Right cardiac atrium (tissue), 5 donors: ENCODE measurements at regions not wholly inside any gene's neighbourhood (a gene's known extent, or its start where the extent isn't known, plus 50 kb on each side); places are given as distances from the start of the nearest gene placed in this dataset.

Experiments used
- ATAC-seq, 2 donors: fragments of 200-7000 bp; cut with Tn5 transposase; one replicate each; pipeline versions ENCODE4 v1.8.0 to v1.9.1; 2020; ENCODE audit warnings: moderate library complexity in 2 of 2, mild to moderate bottlenecking in 1 of 2
- DNase-seq, 3 donors: peaks; one replicate each; pipeline ENCODE4 v3.0.0-alpha.2; 2020
- H3K27ac ChIP-seq: one replicate; pipeline ENCODE4 v1.5.1; 2013; ENCODE audit warnings: mild to moderate bottlenecking, low read length, control low read depth, moderate library complexity
- H3K27me3 ChIP-seq: one replicate; pipeline ENCODE4 v1.6.1; 2013; ENCODE audit not compliant: control insufficient read depth, insufficient read depth
- H3K4me1 ChIP-seq: one replicate; pipeline ENCODE4 v1.6.1; 2013; ENCODE audit warnings: low read length; ENCODE audit not compliant: control insufficient read depth, insufficient read depth
- H3K4me3 ChIP-seq: one replicate; pipeline ENCODE4 v1.5.1; 2013; ENCODE audit warnings: low read length, control low read depth
- H3K9me3 ChIP-seq: one replicate; pipeline ENCODE4 v1.6.1; 2013; ENCODE audit warnings: low read length; ENCODE audit not compliant: control insufficient read depth
- WGBS: extraction: QIAGEN DNeasy Blood & Tissue Kit; methylation state at CpG from one replicate; pipeline ENCODE4 v1.1.7; 2013; 5-methylcytosine and 5-hydroxymethylcytosine counted together
- intact Hi-C, 4 donors: fragments of 100-400 bp; cut with DNase I; formaldehyde crosslinking; loops; one replicate each; pipeline versions ENCODE4 v1.11.0 to v1.14.0; 2022 to 2023
- donor health status: healthy with polysubstance abuse.
- donor health status: DM: no; HTN: yes; CAD: no.
- donor health status: DM: no; HTN: no; CAD: no.
- donor health status: DM: no; HTN: yes; CAD: no; lungs with severe emphysema.
- donor health status: DM: yes; HTN: yes; CAD: no.

- H3K27ac ChIP-seq, result no peak overlapping the region
- intact Hi-C loops, result no loop called here
Observed at GRCh38 chr12:41634091-41634490, 446.0 kb downstream of the PDZRN4 start.

DNA sequence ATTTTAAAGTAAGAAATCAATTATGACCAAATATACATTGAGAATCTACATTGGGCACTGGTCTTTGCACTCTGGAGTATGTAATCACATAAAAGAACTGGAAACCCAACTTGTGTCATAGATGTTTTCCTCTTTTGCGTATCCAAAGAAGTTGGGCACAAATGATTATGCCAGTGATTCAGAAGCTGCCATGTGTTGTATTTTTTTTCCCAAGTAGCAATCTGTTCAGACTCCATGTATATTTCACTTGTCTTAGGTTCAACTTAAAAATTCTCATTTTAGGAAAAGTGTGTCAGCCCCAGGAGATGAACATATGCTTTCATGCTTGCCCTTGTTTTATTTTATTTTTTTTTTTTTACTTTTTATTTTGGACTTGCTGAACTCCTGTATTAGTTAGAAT lies 441.5 kb downstream of the PDZRN4 start:
- no peaks in the 10 kb centered on the region for H3K27me3 ChIP-seq
- no peak overlapping the region for H3K4me3 ChIP-seq
- intact Hi-C loops, result no loop called here
- WGBS, result 95% methylated on average over 1 of the region's 1 CpG
- H3K27ac ChIP-seq, result no peak overlapping the region
- no peaks in the 10 kb centered on the region for H3K4me1 ChIP-seq
- DNase-seq (no peak), ATAC-seq (no peak)
- H3K9me3 ChIP-seq, result no peaks in the 10 kb centered on the region

More at GRCh38 chr12:41634091-41634490, 446.0 kb downstream of the PDZRN4 start:
- no peaks in the 10 kb centered on the region for H3K27me3 ChIP-seq
- ATAC-seq, result no peak
- no peaks in the 10 kb centered on the region for H3K9me3 ChIP-seq
- DNase-seq, result no peak
- H3K4me3 ChIP-seq, result no peak overlapping the region
- H3K4me1 ChIP-seq, result no peaks in the 10 kb centered on the region
- WGBS, result 84% methylated on average over 4 of the region's 4 CpGs

DNA sequence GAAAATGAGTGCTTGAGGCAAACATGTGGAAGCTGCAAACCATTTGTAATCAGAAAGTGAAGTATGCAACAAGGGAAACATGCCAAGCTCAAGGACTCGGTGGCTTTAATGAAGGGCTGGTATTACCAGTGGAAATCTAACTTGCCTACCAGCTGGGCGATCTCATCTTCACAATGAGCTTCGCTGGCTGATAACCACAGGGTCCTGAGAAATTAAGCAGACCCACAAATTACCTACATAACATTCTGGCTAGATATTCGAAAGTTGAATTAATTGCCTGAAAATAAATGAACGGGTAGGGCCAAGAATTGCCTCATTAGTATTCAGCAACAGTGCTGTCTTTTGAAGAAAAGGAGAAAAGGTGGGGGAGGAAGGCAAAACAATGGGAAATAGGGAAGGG lies 439.4 kb downstream of the PDZRN4 start:
- Histone ChIP-seq H3K27me3 (no peaks in the 10 kb centered on the region), H3K27ac (no peak overlapping the region), H3K4me1 (no peaks in the 10 kb centered on the region), H3K4me3 (no peak overlapping the region), H3K9me3 (no peaks in the 10 kb centered on the region)
- WGBS, result 58% methylated on average over 5 of the region's 5 CpGs
- ATAC-seq (no peak), DNase-seq (no peak)
- intact Hi-C loops, result no loop called here

- Histone ChIP-seq H3K27ac (no peak overlapping the region), H3K4me3 (no peak overlapping the region), H3K27me3 (no peaks in the 10 kb centered on the region), H3K4me1 (no peaks in the 10 kb centered on the region), H3K9me3 (no peaks in the 10 kb centered on the region)
- intact Hi-C loops, result no loop called here
- 32% methylated on average over 1 of the region's 1 CpG for WGBS
- DNase-seq (no peak), ATAC-seq (no peak)
Observed at GRCh38 chr12:41624571-41624970, 436.5 kb downstream of the PDZRN4 start.
